Ectodermal cell (in vitro differentiated cells): ENCODE measurements at regions not wholly inside any gene's neighbourhood (a gene's known extent, or its start where the extent isn't known, plus 50 kb on each side); places are given as distances from the start of the nearest gene placed in this dataset.
"Not testable (repeated sequence)": the region's sequence is repeated elsewhere in the genome, so short reads cannot be mapped to it uniquely, and the experiment has no call there.

ENCODE experiments used
- H3K27ac ChIP-seq: 2 replicates; pipeline ENCODE4 v1.7.0; 2013; ENCODE audit warnings: mild to moderate bottlenecking, low read depth, low read length; ENCODE audit not compliant: insufficient read depth, poor library complexity, severe bottlenecking
- H3K27me3 ChIP-seq: 2 replicates; pipeline ENCODE4 v1.7.0; 2013; ENCODE audit warnings: mild to moderate bottlenecking, low read length; ENCODE audit not compliant: insufficient read depth, control insufficient read depth, poor library complexity, severe bottlenecking
- H3K36me3 ChIP-seq: one replicate; pipeline ENCODE4 v1.7.0; 2013; ENCODE audit warnings: low read length; ENCODE audit not compliant: control insufficient read depth, insufficient read depth
- H3K4me1 ChIP-seq: one replicate; pipeline ENCODE4 v1.7.0; 2013; ENCODE audit warnings: low read length; ENCODE audit not compliant: control insufficient read depth, insufficient read depth
- H3K4me3 ChIP-seq: 2 replicates; pipeline ENCODE4 v1.7.0; 2013; ENCODE audit warnings: low read depth, low read length, control low read depth; ENCODE audit not compliant: insufficient read depth
- H3K9me3 ChIP-seq: 2 replicates; pipeline ENCODE4 v1.7.0; 2013; ENCODE audit warnings: mild to moderate bottlenecking, low read length, moderate library complexity; ENCODE audit not compliant: control insufficient read depth
- WGBS, 2 experiments: methylation state at CpG; one replicate each; pipeline ENCODE4 v1.1.7; 2013; ENCODE audit warnings: missing lambda C conversion rate in 2 of 2; 5-methylcytosine and 5-hydroxymethylcytosine counted together

GRCh38 chr3:707041-707440, 385.8 kb upstream of the CNTN6 start:
- H3K27ac ChIP-seq = no peak overlapping the region
- no peaks in the 10 kb centered on the region for H3K36me3 ChIP-seq
- no peaks in the 10 kb centered on the region for H3K4me1 ChIP-seq
- H3K4me3 ChIP-seq = no peak overlapping the region
- 40 to 41% methylated on average over 2 of the region's 2 CpGs for WGBS, 2 experiments
- H3K27me3 ChIP-seq = no peaks in the 10 kb centered on the region
- H3K9me3 ChIP-seq = no peaks in the 10 kb centered on the region

- no peaks in the 10 kb centered on the region for H3K36me3 ChIP-seq
- H3K27ac ChIP-seq = no peak overlapping the region
- no peaks in the 10 kb centered on the region for H3K4me1 ChIP-seq
- no peak overlapping the region for H3K4me3 ChIP-seq
- WGBS, 2 experiments = 66 to 76% methylated on average over 5 of the region's 5 CpGs
- H3K9me3 ChIP-seq = no peaks in the 10 kb centered on the region
- H3K27me3 ChIP-seq = no peaks in the 10 kb centered on the region
These were observed 379.7 kb upstream of the CNTN6 start for GRCh38 chr3:713006-713621.

DNA sequence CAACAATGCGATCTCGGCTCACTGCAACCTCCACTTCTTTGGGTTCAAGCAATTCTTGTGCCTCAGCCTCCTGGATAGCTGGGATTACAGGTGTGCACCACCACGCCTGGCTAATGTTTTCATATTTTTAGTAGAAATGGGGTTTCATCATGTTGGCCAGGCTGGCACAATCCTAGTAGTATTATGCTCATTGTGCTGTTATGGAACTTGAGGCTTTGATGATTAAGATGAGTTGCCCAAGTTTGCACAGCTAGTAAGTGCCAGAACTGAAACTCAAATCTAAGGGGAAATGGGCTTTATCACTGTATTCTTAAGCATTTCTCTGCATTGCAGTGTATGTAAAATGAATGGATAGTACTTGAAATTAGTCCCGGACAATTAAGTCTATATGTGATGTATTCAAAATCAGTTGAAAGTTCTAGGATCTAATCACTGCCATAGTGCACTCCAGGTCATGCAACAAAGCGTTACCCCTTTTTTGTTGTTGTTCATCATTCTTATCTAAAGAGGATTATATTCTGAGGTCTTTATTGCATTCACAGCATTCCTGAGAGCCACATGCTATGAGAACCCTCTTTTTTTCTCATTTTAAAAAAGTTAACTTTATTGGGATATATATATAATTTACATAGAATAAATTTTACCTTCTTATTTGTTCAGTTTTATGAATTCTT, 378.7 kb upstream of the CNTN6 start:
- Histone ChIP-seq H3K27ac (no peak overlapping the region), H3K27me3 (no peaks in the 10 kb centered on the region), H3K4me1 (no peaks in the 10 kb centered on the region), H3K9me3 (no peaks in the 10 kb centered on the region), H3K4me3 (no peak overlapping the region), H3K36me3 (no peaks in the 10 kb centered on the region)
- WGBS, 2 experiments = 90 to 91% methylated on average over 4 to 5 of the region's 5 CpGs

DNA sequence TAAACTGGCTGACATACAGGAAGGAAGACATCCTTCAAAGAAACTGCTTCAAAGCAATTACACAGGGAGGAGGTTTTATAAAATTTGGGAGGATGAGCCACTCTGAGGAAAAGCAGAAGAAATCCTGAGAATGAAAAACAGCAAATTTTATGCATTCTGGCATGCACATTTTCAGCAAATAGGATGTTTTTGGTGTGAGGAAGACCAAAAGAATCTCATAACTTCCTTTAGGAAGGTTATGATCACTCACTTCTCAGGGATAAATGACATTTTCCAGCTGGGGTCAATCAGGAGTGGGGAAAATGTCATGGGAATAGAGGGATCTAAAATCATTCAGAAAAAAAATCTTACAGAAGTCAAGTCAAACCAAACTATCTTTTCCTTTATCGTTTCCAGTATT, 371.7 kb upstream of the CNTN6 start:
- Histone ChIP-seq H3K27me3 (no peaks in the 10 kb centered on the region), H3K4me1 (no peaks in the 10 kb centered on the region), H3K27ac (no peak overlapping the region), H3K9me3 (no peaks in the 10 kb centered on the region), H3K36me3 (no peaks in the 10 kb centered on the region), H3K4me3 (no peak overlapping the region)
- WGBS, 2 experiments = 93% methylated on average over 1 of the region's 1 CpG; no CpG with 5 or more reads in 1 of the 2 experiments

DNA sequence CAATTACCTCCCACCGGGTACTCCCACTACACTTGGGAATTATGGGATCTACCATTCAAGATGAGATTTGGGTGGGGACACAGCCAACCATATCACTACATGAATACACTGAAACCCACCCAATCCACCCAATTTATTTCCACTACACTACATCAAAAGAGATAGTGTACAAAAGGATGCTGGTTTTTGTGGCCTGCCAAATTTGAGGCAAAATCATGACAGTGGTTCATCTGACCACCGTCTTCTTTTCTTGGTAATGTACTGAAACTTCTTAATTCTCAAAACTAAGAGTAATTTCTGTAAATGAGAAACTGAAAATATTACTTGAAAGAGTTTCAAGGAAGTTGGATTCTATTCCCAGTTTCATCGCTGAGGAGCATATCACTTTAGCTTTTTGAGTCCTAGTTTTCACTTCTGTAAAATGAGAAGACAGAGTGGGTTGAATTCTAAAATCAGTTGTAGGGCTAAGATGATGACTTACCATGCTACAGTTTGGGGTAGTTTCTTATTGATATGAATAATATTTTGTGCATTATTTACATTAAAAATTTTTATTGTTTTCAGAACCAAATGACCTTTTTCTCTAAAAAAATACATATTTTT, 360.4 kb upstream of the CNTN6 start:
- H3K4me3 ChIP-seq = no peak overlapping the region
- no peak overlapping the region for H3K27ac ChIP-seq
- no peaks in the 10 kb centered on the region for H3K36me3 ChIP-seq
- WGBS, 2 experiments = 71 to 86% methylated on average over 3 of the region's 3 CpGs
- H3K27me3 ChIP-seq = no peaks in the 10 kb centered on the region
- peaks cover 3% of the 10 kb centered on the region for H3K9me3 ChIP-seq
- no peaks in the 10 kb centered on the region for H3K4me1 ChIP-seq

DNA sequence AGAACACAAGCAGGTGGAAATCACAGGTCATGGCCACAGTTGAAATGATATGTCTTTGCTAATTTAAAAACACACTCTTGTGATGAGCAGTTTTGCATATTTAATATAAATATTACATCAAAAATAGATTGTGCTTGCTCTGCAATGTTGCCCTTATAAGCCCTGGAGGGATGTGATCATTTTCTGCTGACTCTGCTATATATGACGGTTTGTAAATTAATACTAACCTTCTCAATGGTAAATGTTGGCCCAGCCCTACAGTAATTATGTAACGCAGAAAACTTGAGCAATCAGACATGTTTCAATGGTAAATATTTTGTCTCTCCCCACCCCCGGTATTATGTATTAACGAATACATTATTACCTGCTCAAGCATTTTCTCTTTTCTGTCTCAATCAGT, 359.5 kb upstream of the CNTN6 start:
- 76 to 89% methylated on average over 4 of the region's 4 CpGs for WGBS, 2 experiments
- H3K36me3 ChIP-seq = no peaks in the 10 kb centered on the region
- peaks cover 3% of the 10 kb centered on the region for H3K9me3 ChIP-seq
- H3K27ac ChIP-seq = no peak overlapping the region
- no peak overlapping the region for H3K4me3 ChIP-seq
- H3K27me3 ChIP-seq = no peaks in the 10 kb centered on the region
- H3K4me1 ChIP-seq = no peaks in the 10 kb centered on the region

DNA sequence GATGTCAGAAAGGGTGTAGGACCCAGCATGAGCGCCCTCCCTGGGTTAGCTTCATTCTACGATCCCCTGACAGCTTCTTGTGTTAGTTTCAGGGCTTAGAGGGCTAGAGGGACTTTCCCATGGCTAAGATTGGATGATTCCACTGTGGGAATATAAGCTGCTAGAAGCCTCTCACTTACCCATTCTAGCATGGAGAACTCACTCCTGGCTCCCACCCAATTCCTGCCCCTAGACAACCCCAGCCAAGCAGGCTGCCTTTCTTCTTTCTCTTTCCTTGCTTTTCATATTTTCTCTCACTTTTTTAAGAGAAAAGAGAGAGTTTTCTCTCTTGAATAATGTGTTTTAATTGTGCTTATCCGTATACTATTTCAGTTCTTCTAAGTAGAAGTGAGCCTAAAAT, 335.1 kb upstream of the CNTN6 start:
- Histone ChIP-seq H3K9me3 (peaks cover 3% of the 10 kb centered on the region), H3K4me1 (no peaks in the 10 kb centered on the region), H3K36me3 (no peaks in the 10 kb centered on the region), H3K27me3 (no peaks in the 10 kb centered on the region), H3K27ac (no peak overlapping the region), H3K4me3 (no peak overlapping the region)
- 68 to 72% methylated on average over 2 to 3 of the region's 3 CpGs for WGBS, 2 experiments

DNA sequence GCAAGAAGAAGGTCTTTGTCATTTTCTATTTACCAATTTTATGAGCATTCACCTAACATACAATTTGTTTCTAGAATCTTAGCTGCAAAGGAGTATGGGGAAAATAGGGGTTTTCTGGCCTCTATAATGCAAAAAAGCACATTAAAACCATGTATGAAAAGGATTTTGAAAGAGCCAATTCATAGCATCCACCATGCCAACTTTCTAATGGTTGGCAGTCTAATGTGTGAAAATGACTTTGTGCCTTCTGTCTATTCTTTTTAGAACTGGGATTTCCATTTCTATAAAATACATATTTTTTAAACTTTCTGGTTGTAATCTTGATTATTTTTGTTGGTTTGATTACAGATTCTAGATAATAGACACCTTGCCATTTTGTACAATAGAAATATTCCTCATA, 333.7 kb upstream of the CNTN6 start:
- no peak overlapping the region for H3K4me3 ChIP-seq
- no peaks in the 10 kb centered on the region for H3K27me3 ChIP-seq
- H3K9me3 ChIP-seq = peaks cover 4% of the 10 kb centered on the region
- no peaks in the 10 kb centered on the region for H3K4me1 ChIP-seq
- no peak overlapping the region for H3K27ac ChIP-seq
- H3K36me3 ChIP-seq = no peaks in the 10 kb centered on the region

- H3K27me3 ChIP-seq, H3K9me3 ChIP-seq, H3K36me3 ChIP-seq, H3K4me3 ChIP-seq, H3K27ac ChIP-seq, H3K4me1 ChIP-seq: not testable (repeated sequence)
- 86 to 90% methylated on average over 1 of the region's 3 CpGs for WGBS, 2 experiments
These were observed 319.4 kb upstream of the CNTN6 start for GRCh38 chr3:773433-773832.

- no peaks in the 10 kb centered on the region for H3K4me1 ChIP-seq
- H3K27ac ChIP-seq = no peak overlapping the region
- WGBS, 2 experiments = 86 to 88% methylated on average over 5 of the region's 6 CpGs
- no peak overlapping the region for H3K4me3 ChIP-seq
- no peaks in the 10 kb centered on the region for H3K36me3 ChIP-seq
- no peaks in the 10 kb centered on the region for H3K27me3 ChIP-seq
- no peaks in the 10 kb centered on the region for H3K9me3 ChIP-seq
These were observed 317.5 kb upstream of the CNTN6 start for GRCh38 chr3:775178-775880.
